ENCODE measurements at regions not wholly inside any gene's neighbourhood (a gene's known extent, or its start where the extent isn't known, plus 50 kb on each side); places are given as distances from the start of the nearest gene placed in this dataset.

DNA sequence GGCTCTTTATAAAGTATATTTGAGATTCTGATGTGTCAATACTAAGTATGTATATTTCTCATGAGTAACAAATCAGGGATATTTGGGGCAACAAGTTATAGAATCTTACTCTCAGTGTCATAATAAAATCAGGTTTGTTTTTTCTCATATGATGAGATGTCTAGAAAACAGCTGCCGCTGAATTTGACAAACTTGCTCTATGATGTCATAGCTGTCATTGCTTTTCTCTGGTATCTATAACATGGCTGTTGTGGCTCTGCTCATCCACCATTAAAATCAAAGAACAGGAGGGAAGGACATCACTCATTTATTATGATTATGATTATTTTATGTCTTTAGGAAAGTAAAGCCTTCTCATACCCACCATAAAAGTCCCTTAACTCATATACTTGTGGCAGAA lies 417.2 kb upstream of the LRRTM4 start:
- Histone ChIP-seq H3K27me3 (ENCODE audit: insufficient read depth, low read length, poor library complexity, severe bottlenecking) (no peaks in the 10 kb centered on the region), H3K27ac (ENCODE audit: low read depth, low read length) (no peak overlapping the region), H3K36me3 (ENCODE audit: insufficient read depth, low read length) (no peaks in the 10 kb centered on the region), H3K4me1 (ENCODE audit: insufficient read depth, low read length) (no peaks in the 10 kb centered on the region), H3K4me3 (ENCODE audit: low read length) (no peak overlapping the region), H3K9me3 (ENCODE audit: low read length) (no peaks in the 10 kb centered on the region)
- POLR2A ChIA-PET, result no interaction called here
- no peak for DNase-seq
- Mint-ChIP-seq H3K27ac (no peak overlapping the region), H3K27me3 (no peaks in the 10 kb centered on the region), H3K4me1 (no peaks in the 10 kb centered on the region), H3K36me3 (no peaks in the 10 kb centered on the region), H3K4me3 (no peak overlapping the region), H3K9me3 (peaks cover 6 to 49% (median 11%) of the 10 kb centered on the region in 5 donors)
- CTCF ChIA-PET, result no interaction called here

DNA sequence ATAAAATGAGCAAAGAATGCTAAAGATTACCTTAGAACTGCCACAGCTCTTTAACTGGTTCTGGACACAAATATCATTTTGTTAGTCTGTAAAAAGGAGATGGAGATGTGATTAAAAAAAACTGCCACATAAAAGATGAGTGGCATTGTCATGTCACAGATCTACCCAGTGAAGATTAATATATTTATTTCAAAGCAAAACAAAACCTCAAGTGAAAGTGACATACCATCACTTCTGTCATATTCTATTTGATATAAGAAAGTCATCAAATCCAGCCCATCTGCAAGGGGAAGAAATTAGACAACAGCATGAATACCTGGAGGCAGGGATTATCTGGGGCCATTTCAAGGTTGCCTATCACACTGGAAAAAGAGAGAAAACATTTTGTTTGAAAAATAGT lies 417.6 kb upstream of the LRRTM4 start:
- Mint-ChIP-seq H3K4me3 (no peak overlapping the region), H3K9me3 (peaks cover 6 to 49% (median 11%) of the 10 kb centered on the region in 5 donors), H3K36me3 (no peaks in the 10 kb centered on the region), H3K4me1 (no peaks in the 10 kb centered on the region), H3K27ac (no peak overlapping the region), H3K27me3 (no peaks in the 10 kb centered on the region)
- no peaks in the 10 kb centered on the region for H3K36me3 ChIP-seq (ENCODE audit: insufficient read depth, low read length)
- no peaks in the 10 kb centered on the region for H3K4me1 ChIP-seq (ENCODE audit: insufficient read depth, low read length)
- no peak overlapping the region for H3K27ac ChIP-seq (ENCODE audit: low read depth, low read length)
- no peaks in the 10 kb centered on the region for H3K9me3 ChIP-seq (ENCODE audit: low read length)
- H3K27me3 ChIP-seq (ENCODE audit: insufficient read depth, low read length, poor library complexity, severe bottlenecking), result no peaks in the 10 kb centered on the region
- H3K4me3 ChIP-seq (ENCODE audit: low read length), result no peak overlapping the region
- CTCF ChIA-PET, result no interaction called here
- no peak for DNase-seq
- POLR2A ChIA-PET, result no interaction called here

DNA sequence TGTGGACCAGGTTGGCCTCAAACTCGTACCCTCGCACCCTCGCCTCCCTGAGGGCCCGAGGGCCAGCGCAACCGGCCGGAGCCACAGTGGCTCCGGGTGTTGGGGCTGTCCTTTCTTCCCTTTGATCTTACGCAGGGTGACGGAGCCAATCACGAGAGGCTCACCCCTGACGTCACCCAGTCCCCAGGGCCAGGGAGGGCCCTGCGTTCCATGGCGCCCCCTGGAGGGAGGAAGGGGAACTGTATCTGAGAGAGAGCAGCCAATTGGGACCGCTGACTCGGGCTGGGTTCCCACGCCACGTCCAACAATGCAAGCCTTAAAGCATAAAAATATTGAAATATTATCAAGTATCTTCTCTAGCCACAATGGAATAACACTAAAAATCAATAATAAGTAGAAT lies 432.8 kb upstream of the LRRTM4 start:
- Histone ChIP-seq H3K4me1 (ENCODE audit: insufficient read depth, low read length) (no peaks in the 10 kb centered on the region), H3K4me3 (ENCODE audit: low read length) (no peak overlapping the region), H3K27ac (ENCODE audit: low read depth, low read length) (no peak overlapping the region), H3K9me3 (ENCODE audit: low read length) (no peaks in the 10 kb centered on the region), H3K27me3 (ENCODE audit: insufficient read depth, low read length, poor library complexity, severe bottlenecking) (no peaks in the 10 kb centered on the region), H3K36me3 (ENCODE audit: insufficient read depth, low read length) (no peaks in the 10 kb centered on the region)
- POLR2A ChIA-PET, result no interaction called here
- CTCF ChIA-PET, result no interaction called here
- Mint-ChIP-seq H3K36me3 (no peaks in the 10 kb centered on the region), H3K27me3 (no peaks in the 10 kb centered on the region), H3K4me1 (no peaks in the 10 kb centered on the region), H3K9me3 (peaks cover 14 to 40% (median 26%) of the 10 kb centered on the region in 5 donors), H3K4me3 (no peak overlapping the region), H3K27ac (no peak overlapping the region)
- no peak for DNase-seq

DNA sequence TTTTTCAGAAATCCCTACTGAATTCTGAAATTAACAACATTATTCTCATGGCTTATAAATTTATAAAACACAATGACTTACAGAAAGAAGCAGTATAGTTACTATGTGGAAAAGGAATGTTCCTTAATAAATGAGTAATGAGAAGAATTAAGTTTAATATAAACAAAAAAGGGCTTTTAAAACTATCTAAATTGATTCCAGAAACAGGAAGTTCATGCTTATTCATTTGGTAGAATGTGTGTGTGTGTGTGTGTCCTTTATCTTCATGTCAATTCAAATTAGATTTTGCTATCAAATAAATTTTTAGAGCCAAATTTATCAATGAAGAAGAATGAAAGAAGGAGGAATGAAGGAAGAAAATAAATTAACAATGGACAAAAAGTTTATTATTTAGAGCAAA lies 440.8 kb upstream of the LRRTM4 start:
- H3K9me3 Mint-ChIP-seq, result peaks cover 12 to 38% (median 16%) of the 10 kb centered on the region in 5 donors
- ChIA-PET CTCF (no interaction called here), POLR2A (no interaction called here)
- no peaks in the 10 kb centered on the region for H3K4me1 Mint-ChIP-seq
- no peaks in the 10 kb centered on the region for H3K36me3 Mint-ChIP-seq
- Histone ChIP-seq H3K27ac (ENCODE audit: low read depth, low read length) (no peak overlapping the region), H3K36me3 (ENCODE audit: insufficient read depth, low read length) (no peaks in the 10 kb centered on the region), H3K4me3 (ENCODE audit: low read length) (no peak overlapping the region), H3K27me3 (ENCODE audit: insufficient read depth, low read length, poor library complexity, severe bottlenecking) (no peaks in the 10 kb centered on the region), H3K9me3 (ENCODE audit: low read length) (no peaks in the 10 kb centered on the region), H3K4me1 (ENCODE audit: insufficient read depth, low read length) (no peaks in the 10 kb centered on the region)
- H3K27ac Mint-ChIP-seq, result no peak overlapping the region
- no peak for DNase-seq
- H3K4me3 Mint-ChIP-seq, result no peak overlapping the region
- H3K27me3 Mint-ChIP-seq, result no peaks in the 10 kb centered on the region

DNA sequence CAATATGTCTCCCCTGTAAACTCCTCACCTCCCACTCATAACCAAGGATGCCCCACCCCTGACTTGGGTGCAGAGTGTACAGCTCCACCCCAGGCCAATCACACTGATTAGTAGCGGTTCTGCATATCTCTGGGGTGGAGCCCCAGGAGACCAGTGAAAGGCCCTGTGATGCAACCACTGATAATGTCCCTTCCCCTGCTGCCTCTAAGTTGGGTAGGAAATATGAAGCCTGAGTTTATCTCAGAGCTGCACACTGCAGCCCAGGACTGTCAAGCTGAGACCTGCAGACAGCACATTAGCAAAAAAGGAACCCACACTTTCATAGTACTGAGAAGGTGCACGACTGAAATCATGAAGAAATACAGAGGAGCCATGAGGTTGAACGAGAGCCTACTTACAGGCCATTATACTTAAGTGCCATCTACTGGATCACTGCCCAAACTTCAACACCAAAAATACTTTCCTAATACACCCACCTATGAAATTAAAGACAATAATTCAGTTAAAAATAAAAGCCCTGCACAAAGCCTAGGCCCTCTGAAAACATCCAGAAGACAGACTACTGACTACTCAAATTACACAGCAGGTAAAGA lies 455.4 kb upstream of the LRRTM4 start:
- H3K4me1 ChIP-seq (ENCODE audit: insufficient read depth, low read length), result no peaks in the 10 kb centered on the region
- H3K27ac Mint-ChIP-seq, result no peak overlapping the region
- H3K27ac ChIP-seq (ENCODE audit: low read depth, low read length), result no peak overlapping the region
- POLR2A ChIA-PET, result no interaction called here
- H3K9me3 ChIP-seq (ENCODE audit: low read length), result no peaks in the 10 kb centered on the region
- no peak overlapping the region for H3K4me3 ChIP-seq (ENCODE audit: low read length)
- CTCF ChIA-PET, result no interaction called here
- no peaks in the 10 kb centered on the region for H3K27me3 Mint-ChIP-seq
- no peaks in the 10 kb centered on the region for H3K27me3 ChIP-seq (ENCODE audit: insufficient read depth, low read length, poor library complexity, severe bottlenecking)
- H3K9me3 Mint-ChIP-seq, result peaks cover 30 to 43% (median 38%) of the 10 kb centered on the region in 5 donors
- H3K4me1 Mint-ChIP-seq, result no peaks in the 10 kb centered on the region
- no peak overlapping the region for H3K4me3 Mint-ChIP-seq
- no peaks in the 10 kb centered on the region for H3K36me3 Mint-ChIP-seq
- H3K36me3 ChIP-seq (ENCODE audit: insufficient read depth, low read length), result no peaks in the 10 kb centered on the region
- DNase-seq, result no peak

DNA sequence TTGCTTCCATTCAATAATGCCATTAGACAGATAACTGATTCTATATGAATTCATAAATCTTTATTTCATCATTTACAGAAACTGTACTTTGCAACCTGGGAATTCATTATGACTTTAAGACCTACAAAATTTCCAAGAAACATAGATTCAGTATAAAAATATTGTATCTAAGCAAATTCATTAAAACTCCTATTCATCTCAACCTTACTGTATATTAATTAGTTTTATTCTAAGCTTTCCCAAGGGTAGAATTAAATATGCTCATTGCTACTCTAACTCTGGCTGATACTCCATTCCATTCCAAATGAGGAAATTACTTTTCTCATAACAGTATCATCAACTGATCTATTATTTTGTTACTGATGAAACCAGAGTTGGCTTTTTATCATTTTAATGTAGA lies 473.0 kb upstream of the LRRTM4 start:
- POLR2A ChIA-PET, result no interaction called here
- CTCF ChIA-PET, result no interaction called here
- no peak for DNase-seq

DNA sequence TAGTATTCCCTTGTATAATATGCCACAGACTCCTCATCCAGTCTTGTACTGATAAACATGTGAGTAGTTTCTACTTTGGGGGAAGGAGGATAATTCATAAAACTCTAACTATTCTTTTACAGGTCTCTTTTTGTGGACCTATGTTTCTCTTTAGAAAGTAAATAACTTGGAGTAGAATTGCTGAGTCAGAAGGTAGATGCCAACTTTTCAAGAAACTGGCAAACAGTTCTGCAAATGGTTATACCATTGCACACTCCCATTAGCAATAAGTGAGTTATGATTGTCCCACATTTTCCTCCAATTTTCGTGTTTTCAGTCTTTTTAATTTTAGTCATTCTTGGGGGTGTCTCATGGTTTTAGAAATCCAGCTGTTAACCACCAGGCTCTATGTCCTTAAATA lies 477.2 kb upstream of the LRRTM4 start:
- no peaks in the 10 kb centered on the region for H3K36me3 ChIP-seq (ENCODE audit: insufficient read depth, low read length)

More for the DNA sequence above, 473.0 kb upstream of the LRRTM4 start:
- Histone ChIP-seq H3K36me3 (ENCODE audit: insufficient read depth, low read length) (no peaks in the 10 kb centered on the region), H3K27ac (ENCODE audit: low read depth, low read length) (no peak overlapping the region), H3K4me1 (ENCODE audit: insufficient read depth, low read length) (no peaks in the 10 kb centered on the region), H3K9me3 (ENCODE audit: low read length) (no peaks in the 10 kb centered on the region), H3K4me3 (ENCODE audit: low read length) (no peak overlapping the region), H3K27me3 (ENCODE audit: insufficient read depth, low read length, poor library complexity, severe bottlenecking) (no peaks in the 10 kb centered on the region)
- Mint-ChIP-seq H3K9me3 (peaks cover 0 to 16% (median 12%) of the 10 kb centered on the region in 5 donors), H3K27ac (no peak overlapping the region), H3K27me3 (no peaks in the 10 kb centered on the region), H3K4me1 (no peaks in the 10 kb centered on the region), H3K36me3 (no peaks in the 10 kb centered on the region), H3K4me3 (no peak overlapping the region)

DNA sequence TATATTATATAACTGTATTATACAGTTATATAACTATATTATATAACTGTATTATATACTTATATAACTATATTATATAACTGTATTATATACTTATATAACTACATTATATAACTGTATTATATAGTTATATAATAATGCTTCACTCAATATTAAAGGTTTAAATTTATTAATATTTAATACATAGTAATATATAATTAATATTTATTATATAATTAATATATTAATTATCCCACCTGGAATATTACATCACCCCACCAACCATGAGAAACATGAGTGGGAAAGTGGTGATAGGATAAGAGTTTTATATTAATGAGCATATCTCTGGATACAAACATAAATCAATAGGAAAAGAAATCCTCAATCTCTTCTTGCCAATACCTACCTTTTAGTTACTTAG lies 487.1 kb upstream of the LRRTM4 start:
- Mint-ChIP-seq H3K27ac (no peak overlapping the region), H3K4me1 (no peaks in the 10 kb centered on the region), H3K4me3 (no peak overlapping the region), H3K36me3 (no peaks in the 10 kb centered on the region), H3K9me3 (peaks cover 5 to 48% (median 20%) of the 10 kb centered on the region in 5 donors), H3K27me3 (no peaks in the 10 kb centered on the region)
- Histone ChIP-seq H3K36me3 (ENCODE audit: insufficient read depth, low read length) (no peaks in the 10 kb centered on the region), H3K27ac (ENCODE audit: low read depth, low read length) (no peak overlapping the region), H3K4me3 (ENCODE audit: low read length) (no peak overlapping the region), H3K27me3 (ENCODE audit: insufficient read depth, low read length, poor library complexity, severe bottlenecking) (no peaks in the 10 kb centered on the region), H3K4me1 (ENCODE audit: insufficient read depth, low read length) (no peaks in the 10 kb centered on the region), H3K9me3 (ENCODE audit: low read length) (no peaks in the 10 kb centered on the region)
- ChIA-PET POLR2A (no interaction called here), CTCF (no interaction called here)
- DNase-seq, result no peak

More for the DNA sequence above, 477.2 kb upstream of the LRRTM4 start:
- Histone ChIP-seq H3K4me3 (ENCODE audit: low read length) (no peak overlapping the region), H3K27ac (ENCODE audit: low read depth, low read length) (no peak overlapping the region), H3K4me1 (ENCODE audit: insufficient read depth, low read length) (no peaks in the 10 kb centered on the region), H3K27me3 (ENCODE audit: insufficient read depth, low read length, poor library complexity, severe bottlenecking) (no peaks in the 10 kb centered on the region), H3K9me3 (ENCODE audit: low read length) (no peaks in the 10 kb centered on the region)
- POLR2A ChIA-PET, result no interaction called here
- no peak for DNase-seq
- peaks cover 4 to 20% (median 9%) of the 10 kb centered on the region in 5 donors for H3K9me3 Mint-ChIP-seq
- H3K27ac Mint-ChIP-seq, result no peak overlapping the region
- no peaks in the 10 kb centered on the region for H3K4me1 Mint-ChIP-seq
- CTCF ChIA-PET, result no interaction called here
- no peak overlapping the region for H3K4me3 Mint-ChIP-seq
- no peaks in the 10 kb centered on the region for H3K27me3 Mint-ChIP-seq
- H3K36me3 Mint-ChIP-seq, result no peaks in the 10 kb centered on the region

DNA sequence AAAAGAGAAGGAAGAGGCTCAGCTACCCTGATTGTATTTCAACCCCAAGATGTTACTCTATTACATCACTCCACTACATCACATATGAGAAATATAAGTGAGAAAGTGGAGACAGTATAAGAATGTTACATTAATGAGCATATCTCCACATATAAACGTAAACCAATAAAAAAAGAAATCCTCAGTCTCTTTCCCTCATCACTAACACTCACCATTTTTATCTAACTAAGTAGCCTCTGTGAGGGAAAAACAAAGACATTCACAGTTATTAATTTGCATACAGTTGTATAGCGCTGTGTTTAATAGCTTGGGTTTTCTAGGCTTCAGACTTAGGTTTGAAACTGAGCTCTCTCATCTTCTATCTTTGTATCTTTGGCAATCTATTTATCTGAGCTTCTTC lies 489.1 kb upstream of the LRRTM4 start:
- H3K4me1 ChIP-seq (ENCODE audit: insufficient read depth, low read length), result no peaks in the 10 kb centered on the region
- no peaks in the 10 kb centered on the region for H3K36me3 ChIP-seq (ENCODE audit: insufficient read depth, low read length)
- no peak overlapping the region for H3K4me3 ChIP-seq (ENCODE audit: low read length)
- ChIA-PET CTCF (no interaction called here), POLR2A (no interaction called here)
- DNase-seq, result no peak
- H3K4me1 Mint-ChIP-seq, result no peaks in the 10 kb centered on the region
- no peaks in the 10 kb centered on the region for H3K9me3 ChIP-seq (ENCODE audit: low read length)
- no peaks in the 10 kb centered on the region for H3K36me3 Mint-ChIP-seq
- H3K4me3 Mint-ChIP-seq, result no peak overlapping the region
- no peaks in the 10 kb centered on the region for H3K27me3 Mint-ChIP-seq
- H3K27me3 ChIP-seq (ENCODE audit: insufficient read depth, low read length, poor library complexity, severe bottlenecking), result no peaks in the 10 kb centered on the region
- H3K27ac ChIP-seq (ENCODE audit: low read depth, low read length), result no peak overlapping the region
- H3K9me3 Mint-ChIP-seq, result peaks cover 4 to 34% (median 12%) of the 10 kb centered on the region in 5 donors
- no peak overlapping the region for H3K27ac Mint-ChIP-seq
